ENCODE measurements at regions not wholly inside any gene's neighbourhood (a gene's known extent, or its start where the extent isn't known, plus 50 kb on each side); places are given as distances from the start of the nearest gene placed in this dataset.

DNA sequence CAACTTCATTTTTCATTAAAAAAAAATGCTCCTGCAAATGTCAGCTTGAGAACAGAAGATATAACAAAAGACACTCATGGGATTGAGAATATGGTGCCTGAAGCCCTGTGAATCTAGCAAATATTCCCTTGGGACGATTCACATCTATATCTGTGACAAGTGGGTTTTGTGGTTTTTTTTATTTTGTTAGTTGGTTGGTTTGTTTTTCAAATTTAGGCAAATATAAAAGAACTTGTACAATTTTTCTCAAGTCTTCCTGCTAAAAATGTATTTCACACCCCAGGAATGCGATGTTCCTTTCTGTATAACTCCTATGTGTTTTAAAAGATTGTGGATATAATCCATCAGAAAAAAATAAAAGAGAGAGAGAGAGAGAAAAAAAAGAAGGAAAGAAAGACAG, 1061.8 kb upstream of the ARRDC3 start:
- BruUV-seq (replicated peaks): no TSS peak
- no peaks in the 10 kb centered on the region for H3K27me3 ChIP-seq (ENCODE audit: control insufficient read depth, insufficient read depth, low read length)
- intact Hi-C loops (cut with micrococcal nuclease; ENCODE audit: unreplicated experiment) (no loop called here), in situ Hi-C loops (cut with HindIII; ENCODE audit: low pct_unique_long_range_greater_than_20kb, low sequenced_read_pairs) (no loop called here)
- POLR2A ChIA-PET: no interaction called here
- H3K27ac ChIP-seq (ENCODE audit: low read length): no peak overlapping the region; the same call in 1 of the 2 replicates
- no peak overlapping the region for H3K4me3 ChIP-seq (ENCODE audit: low read depth in 2 of 2, low read length in 2 of 2)
- H3K36me3 ChIP-seq (ENCODE audit: control insufficient read depth, insufficient read depth, low read length): no peaks in the 10 kb centered on the region
- TF ChIP-seq, protein P1, sequence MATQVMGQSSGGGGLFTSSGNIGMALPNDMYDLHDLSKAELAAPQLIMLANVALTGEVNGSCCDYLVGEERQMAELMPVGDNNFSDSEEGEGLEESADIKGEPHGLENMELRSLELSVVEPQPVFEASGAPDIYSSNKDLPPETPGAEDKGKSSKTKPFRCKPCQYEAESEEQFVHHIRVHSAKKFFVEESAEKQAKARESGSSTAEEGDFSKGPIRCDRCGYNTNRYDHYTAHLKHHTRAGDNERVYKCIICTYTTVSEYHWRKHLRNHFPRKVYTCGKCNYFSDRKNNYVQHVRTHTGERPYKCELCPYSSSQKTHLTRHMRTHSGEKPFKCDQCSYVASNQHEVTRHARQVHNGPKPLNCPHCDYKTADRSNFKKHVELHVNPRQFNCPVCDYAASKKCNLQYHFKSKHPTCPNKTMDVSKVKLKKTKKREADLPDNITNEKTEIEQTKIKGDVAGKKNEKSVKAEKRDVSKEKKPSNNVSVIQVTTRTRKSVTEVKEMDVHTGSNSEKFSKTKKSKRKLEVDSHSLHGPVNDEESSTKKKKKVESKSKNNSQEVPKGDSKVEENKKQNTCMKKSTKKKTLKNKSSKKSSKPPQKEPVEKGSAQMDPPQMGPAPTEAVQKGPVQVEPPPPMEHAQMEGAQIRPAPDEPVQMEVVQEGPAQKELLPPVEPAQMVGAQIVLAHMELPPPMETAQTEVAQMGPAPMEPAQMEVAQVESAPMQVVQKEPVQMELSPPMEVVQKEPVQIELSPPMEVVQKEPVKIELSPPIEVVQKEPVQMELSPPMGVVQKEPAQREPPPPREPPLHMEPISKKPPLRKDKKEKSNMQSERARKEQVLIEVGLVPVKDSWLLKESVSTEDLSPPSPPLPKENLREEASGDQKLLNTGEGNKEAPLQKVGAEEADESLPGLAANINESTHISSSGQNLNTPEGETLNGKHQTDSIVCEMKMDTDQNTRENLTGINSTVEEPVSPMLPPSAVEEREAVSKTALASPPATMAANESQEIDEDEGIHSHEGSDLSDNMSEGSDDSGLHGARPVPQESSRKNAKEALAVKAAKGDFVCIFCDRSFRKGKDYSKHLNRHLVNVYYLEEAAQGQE (IDR thresholded peaks at IDR 0.05; ENCODE audit: insufficient read depth in 1 of 2, low read depth in 2 of 2, low read length in 1 of 2): no peak
- no peak for TF ChIP-seq TCF7L2 (IDR thresholded peaks at IDR 0.05; ENCODE audit: low read depth, low read length)
- CTCF ChIA-PET: no interaction called here
- no peak for DNase-seq (ENCODE audit: low read depth, low spot score)
- no peak for ATAC-seq
- H3K4me1 ChIP-seq (ENCODE audit: control insufficient read depth, insufficient read depth, low read length): no peaks in the 10 kb centered on the region
- no peaks in the 10 kb centered on the region; the same call in 1 of the 2 replicates for H3K9me3 ChIP-seq (ENCODE audit: control insufficient read depth, insufficient read depth, low read depth, low read length)

DNA sequence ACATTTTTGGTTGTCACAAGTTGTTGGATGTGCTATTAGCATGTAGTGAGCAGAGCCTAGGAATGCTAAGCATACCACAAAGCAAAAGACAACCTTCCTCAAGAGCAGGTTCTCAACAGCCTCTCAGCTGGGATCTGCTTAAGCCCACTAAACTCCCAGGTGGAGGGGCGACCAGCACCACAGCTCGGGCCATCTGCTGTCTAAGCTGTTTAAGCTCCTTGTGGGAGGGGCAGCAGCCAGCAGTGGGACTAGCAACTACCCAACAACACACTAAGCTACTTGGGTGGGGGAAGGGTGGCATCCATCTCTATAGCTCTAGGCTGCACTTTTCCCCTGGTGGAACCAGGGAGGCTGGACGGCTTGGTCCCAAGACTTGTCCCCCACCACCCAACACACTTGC, 1052.7 kb upstream of the ARRDC3 start:
- in situ Hi-C loops (cut with HindIII; ENCODE audit: low pct_unique_long_range_greater_than_20kb, low sequenced_read_pairs): no loop called here

More for the DNA sequence above, 1052.7 kb upstream of the ARRDC3 start:
- ATAC-seq (no peak), DNase-seq (ENCODE audit: low read depth, low spot score) (no peak)
- TF ChIP-seq POLR2AphosphoS5 (IDR thresholded peaks at IDR 0.05; ENCODE audit: low read depth, low read length) (no peak), TCF7L2 (IDR thresholded peaks at IDR 0.05; ENCODE audit: low read depth, low read length) (no peak), SIN3A (IDR thresholded peaks at IDR 0.05; ENCODE audit: borderline replicate concordance, insufficient read depth, low read depth, low read length) (no peak)
- TF ChIP-seq, protein P2, sequence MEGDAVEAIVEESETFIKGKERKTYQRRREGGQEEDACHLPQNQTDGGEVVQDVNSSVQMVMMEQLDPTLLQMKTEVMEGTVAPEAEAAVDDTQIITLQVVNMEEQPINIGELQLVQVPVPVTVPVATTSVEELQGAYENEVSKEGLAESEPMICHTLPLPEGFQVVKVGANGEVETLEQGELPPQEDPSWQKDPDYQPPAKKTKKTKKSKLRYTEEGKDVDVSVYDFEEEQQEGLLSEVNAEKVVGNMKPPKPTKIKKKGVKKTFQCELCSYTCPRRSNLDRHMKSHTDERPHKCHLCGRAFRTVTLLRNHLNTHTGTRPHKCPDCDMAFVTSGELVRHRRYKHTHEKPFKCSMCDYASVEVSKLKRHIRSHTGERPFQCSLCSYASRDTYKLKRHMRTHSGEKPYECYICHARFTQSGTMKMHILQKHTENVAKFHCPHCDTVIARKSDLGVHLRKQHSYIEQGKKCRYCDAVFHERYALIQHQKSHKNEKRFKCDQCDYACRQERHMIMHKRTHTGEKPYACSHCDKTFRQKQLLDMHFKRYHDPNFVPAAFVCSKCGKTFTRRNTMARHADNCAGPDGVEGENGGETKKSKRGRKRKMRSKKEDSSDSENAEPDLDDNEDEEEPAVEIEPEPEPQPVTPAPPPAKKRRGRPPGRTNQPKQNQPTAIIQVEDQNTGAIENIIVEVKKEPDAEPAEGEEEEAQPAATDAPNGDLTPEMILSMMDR (IDR thresholded peaks at IDR 0.05): no peak
- TF ChIP-seq, protein P1 (IDR thresholded peaks at IDR 0.05; ENCODE audit: insufficient read depth in 1 of 2, low read depth in 2 of 2, low read length in 1 of 2): no peak
- Histone ChIP-seq H3K9me3 (ENCODE audit: control insufficient read depth, insufficient read depth, low read depth, low read length) (peaks cover 20% of the 10 kb centered on the region; the same call in 1 of the 2 replicates), H3K4me3 (ENCODE audit: low read depth in 2 of 2, low read length in 2 of 2) (no peak overlapping the region), H3K36me3 (ENCODE audit: control insufficient read depth, insufficient read depth, low read length) (no peaks in the 10 kb centered on the region), H3K27me3 (ENCODE audit: control insufficient read depth, insufficient read depth, low read length) (no peaks in the 10 kb centered on the region), H3K4me1 (ENCODE audit: control insufficient read depth, insufficient read depth, low read length) (no peaks in the 10 kb centered on the region), H3K27ac (ENCODE audit: low read length) (no peak overlapping the region)
- BruUV-seq (replicated peaks): no TSS peak
- ChIA-PET CTCF (no interaction called here), POLR2A (no interaction called here)
- intact Hi-C loops (cut with micrococcal nuclease; ENCODE audit: unreplicated experiment): no loop called here
